ENCODE measurements at regions not wholly inside any gene's neighbourhood (a gene's known extent, or its start where the extent isn't known, plus 50 kb on each side); places are given as distances from the start of the nearest gene placed in this dataset.

- no peak for ATAC-seq
- no peak for TF ChIP-seq TOX (CRISPR knock-in tag; IDR thresholded peaks at IDR 0.05; ENCODE audit: borderline replicate concordance)
- TF ChIP-seq ZNF8 (CRISPR knock-in tag; IDR thresholded peaks at IDR 0.05) = no peak
- TF ChIP-seq ZFP30 (CRISPR knock-in tag; IDR thresholded peaks at IDR 0.05) = no peak
- no peak for TF ChIP-seq POU6F1 (CRISPR knock-in tag; IDR thresholded peaks at IDR 0.05; ENCODE audit: borderline replicate concordance, low read depth)
- TF ChIP-seq CSDC2 (CRISPR knock-in tag; IDR thresholded peaks at IDR 0.05) = no peak
- TF ChIP-seq OSR1 (CRISPR knock-in tag; IDR thresholded peaks at IDR 0.05) = no peak
- no peak for TF ChIP-seq GLIS3 (CRISPR knock-in tag; IDR thresholded peaks at IDR 0.05)
- no peak for TF ChIP-seq BACH2 (CRISPR knock-in tag; IDR thresholded peaks at IDR 0.05; ENCODE audit: borderline replicate concordance)
- TF ChIP-seq ZNF70 (CRISPR knock-in tag; IDR thresholded peaks at IDR 0.05) = no peak
- TF ChIP-seq CREB5 (CRISPR knock-in tag; IDR thresholded peaks at IDR 0.05; ENCODE audit: low read depth) = no peak
- no peak for TF ChIP-seq ZC3H10 (CRISPR knock-in tag; IDR thresholded peaks at IDR 0.05)
- no peak for TF ChIP-seq CSRNP3 (CRISPR knock-in tag; IDR thresholded peaks at IDR 0.05)
- no peak for TF ChIP-seq PATZ1 (CRISPR knock-in tag; IDR thresholded peaks at IDR 0.05; ENCODE audit: borderline replicate concordance)
Measured at GRCh38 chr6:94600636-94601035, 976.7 kb upstream of the MANEA start.

- TF ChIP-seq ZFP30 (CRISPR knock-in tag; IDR thresholded peaks at IDR 0.05) (no peak), TSHZ2 (CRISPR knock-in tag; IDR thresholded peaks at IDR 0.05) (no peak), CSRNP3 (CRISPR knock-in tag; IDR thresholded peaks at IDR 0.05) (no peak), ZNF8 (CRISPR knock-in tag; IDR thresholded peaks at IDR 0.05) (no peak), ZNF565 (CRISPR knock-in tag; conservative IDR thresholded peaks at IDR 0.05; ENCODE audit: low read depth) (no peak), SNAI2 (CRISPR knock-in tag; IDR thresholded peaks at IDR 0.05) (no peak), ZC3H10 (CRISPR knock-in tag; IDR thresholded peaks at IDR 0.05) (no peak), CSDC2 (CRISPR knock-in tag; IDR thresholded peaks at IDR 0.05) (no peak), POU6F1 (CRISPR knock-in tag; IDR thresholded peaks at IDR 0.05; ENCODE audit: borderline replicate concordance, low read depth) (no peak), GLIS3 (CRISPR knock-in tag; IDR thresholded peaks at IDR 0.05) (no peak), ESRRG (CRISPR knock-in tag; IDR thresholded peaks at IDR 0.05) (no peak), RARB (CRISPR knock-in tag; IDR thresholded peaks at IDR 0.05) (no peak), TOX (CRISPR knock-in tag; IDR thresholded peaks at IDR 0.05; ENCODE audit: borderline replicate concordance) (no peak)
- no peak for ATAC-seq
Measured at GRCh38 chr6:94597487-94597886, 979.8 kb upstream of the MANEA start.

Measured in SK-N-SH treated with all-trans-retinoic acid at 6 μM for 48 hours (cell line).